ENCODE measurements at regions not wholly inside any gene's neighbourhood (a gene's known extent, or its start where the extent isn't known, plus 50 kb on each side); places are given as distances from the start of the nearest gene placed in this dataset.

- H3K27me3 ChIP-seq (ENCODE audit: control insufficient read depth, insufficient read depth, low read length) = no peaks in the 10 kb centered on the region
- no peaks in the 10 kb centered on the region for H3K36me3 ChIP-seq (ENCODE audit: control insufficient read depth, insufficient read depth, low read length)
- POLR2A ChIA-PET = no interaction called here
- H3K4me3 ChIP-seq (ENCODE audit: low read depth, low read length) = no peak overlapping the region
- CTCF ChIA-PET = no interaction called here
- no peak for DNase-seq (ENCODE audit: low read depth)
- TF ChIP-seq CTCF (IDR thresholded peaks at IDR 0.05; ENCODE audit: insufficient read depth, low read depth, low read length) = no peak
Observed at GRCh38 chr10:130455791-130456190, 319.6 kb downstream of the GLRX3 start.

GRCh38 chr10:130456616-130457015 is 320.4 kb downstream of the GLRX3 start:
- no peaks in the 10 kb centered on the region for H3K27me3 ChIP-seq (ENCODE audit: control insufficient read depth, insufficient read depth, low read length)
- no peak for DNase-seq (ENCODE audit: low read depth)
- no peak overlapping the region for H3K4me3 ChIP-seq (ENCODE audit: low read depth, low read length)
- POLR2A ChIA-PET = no interaction called here
- TF ChIP-seq CTCF (IDR thresholded peaks at IDR 0.05; ENCODE audit: insufficient read depth, low read depth, low read length) = no peak
- no peaks in the 10 kb centered on the region for H3K36me3 ChIP-seq (ENCODE audit: control insufficient read depth, insufficient read depth, low read length)
- CTCF ChIA-PET = interaction anchor here (0.7 kb wide), 1 partner anchor 425 kb away, joined by 3 read pairs; no protein-coding TSS in a partner anchor

GRCh38 chr10:130458509-130458908 is 322.3 kb downstream of the GLRX3 start:
- ChIA-PET CTCF (no interaction called here), POLR2A (no interaction called here)
- no peaks in the 10 kb centered on the region for H3K36me3 ChIP-seq (ENCODE audit: control insufficient read depth, insufficient read depth, low read length)

GRCh38 chr10:130459011-130459410 is 322.8 kb downstream of the GLRX3 start:
- no peaks in the 10 kb centered on the region for H3K36me3 ChIP-seq (ENCODE audit: control insufficient read depth, insufficient read depth, low read length)
- H3K4me3 ChIP-seq (ENCODE audit: low read depth, low read length) = no peak overlapping the region
- POLR2A ChIA-PET = no interaction called here
- DNase-seq (ENCODE audit: low read depth) = no peak
- CTCF ChIA-PET = no interaction called here
- no peak for TF ChIP-seq CTCF (IDR thresholded peaks at IDR 0.05; ENCODE audit: insufficient read depth, low read depth, low read length)
- H3K27me3 ChIP-seq (ENCODE audit: control insufficient read depth, insufficient read depth, low read length) = no peaks in the 10 kb centered on the region

More at GRCh38 chr10:130458509-130458908, 322.3 kb downstream of the GLRX3 start:
- no peak for DNase-seq (ENCODE audit: low read depth)
- TF ChIP-seq CTCF (IDR thresholded peaks at IDR 0.05; ENCODE audit: insufficient read depth, low read depth, low read length) = no peak
- H3K27me3 ChIP-seq (ENCODE audit: control insufficient read depth, insufficient read depth, low read length) = no peaks in the 10 kb centered on the region
- H3K4me3 ChIP-seq (ENCODE audit: low read depth, low read length) = no peak overlapping the region

GRCh38 chr10:130459851-130460490 is 323.8 kb downstream of the GLRX3 start:
- ChIA-PET CTCF (no interaction called here), POLR2A (no interaction called here)
- DNase-seq (ENCODE audit: low read depth) = no peak
- no peaks in the 10 kb centered on the region for H3K27me3 ChIP-seq (ENCODE audit: control insufficient read depth, insufficient read depth, low read length)
- H3K36me3 ChIP-seq (ENCODE audit: control insufficient read depth, insufficient read depth, low read length) = no peaks in the 10 kb centered on the region
- no peak overlapping the region for H3K4me3 ChIP-seq (ENCODE audit: low read depth, low read length)
- TF ChIP-seq CTCF (IDR thresholded peaks at IDR 0.05; ENCODE audit: insufficient read depth, low read depth, low read length) = no peak

Measured in BJ (cell line).